GM19240 (cell line): ENCODE measurements at regions not wholly inside any gene's neighbourhood (a gene's known extent, or its start where the extent isn't known, plus 50 kb on each side); places are given as distances from the start of the nearest gene placed in this dataset.
"Not testable (repeated sequence)": the region's sequence is repeated elsewhere in the genome, so short reads cannot be mapped to it uniquely, and the experiment has no call there.

ENCODE experiments used
- DNase-seq: peaks from one replicate; pipeline ENCODE4 v3.0.0; 2011; ENCODE audit warnings: low spot score; ENCODE audit not compliant: insufficient read length

DNA sequence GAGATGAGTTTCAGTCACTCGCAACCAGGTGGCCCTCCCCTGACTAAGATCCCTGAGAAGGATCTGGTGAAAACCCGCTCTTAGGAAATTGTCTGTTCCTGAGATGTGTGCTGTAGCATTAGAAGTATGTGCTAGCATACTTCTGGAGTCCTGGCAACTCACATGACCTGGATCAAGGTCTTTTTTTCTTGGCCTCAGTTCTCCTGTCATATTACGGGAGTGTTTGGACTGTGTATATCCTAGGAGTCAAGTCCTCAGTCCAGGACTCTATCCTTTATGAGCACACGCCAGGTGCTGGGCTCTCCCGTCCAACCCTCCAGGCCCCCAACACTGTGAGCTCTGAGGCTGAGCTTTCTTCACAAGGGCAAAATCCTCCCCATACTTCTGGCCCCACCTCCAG, 156.4 kb downstream of the UQCRFS1 start:
- no peak for DNase-seq

GRCh38 chr19:29054886-29055675, 157.9 kb downstream of the UQCRFS1 start:
- no peak for DNase-seq

DNA sequence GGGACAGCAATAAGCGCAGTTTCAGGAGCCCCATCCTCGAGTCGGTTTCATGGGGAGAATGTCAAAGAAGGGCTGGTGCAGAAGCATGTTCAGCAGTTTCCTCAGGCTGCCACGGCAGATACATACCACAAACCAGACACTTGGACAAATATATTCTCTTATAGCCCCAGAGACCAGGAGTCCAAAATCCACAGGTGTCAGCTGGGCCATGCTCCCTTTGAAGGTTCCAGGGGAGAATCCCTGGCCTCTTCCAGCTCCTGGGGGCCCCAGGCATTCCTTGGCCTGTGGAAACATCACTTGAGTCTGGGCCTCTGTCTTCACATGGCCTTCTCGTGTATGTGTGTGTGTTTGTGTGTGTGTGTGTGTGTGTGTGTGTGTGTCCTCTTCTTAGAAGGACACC, 164.1 kb downstream of the UQCRFS1 start:
- DNase-seq: no peak

- no peak for DNase-seq
Measured at GRCh38 chr19:29045679-29046254, 167.2 kb downstream of the UQCRFS1 start.

DNA sequence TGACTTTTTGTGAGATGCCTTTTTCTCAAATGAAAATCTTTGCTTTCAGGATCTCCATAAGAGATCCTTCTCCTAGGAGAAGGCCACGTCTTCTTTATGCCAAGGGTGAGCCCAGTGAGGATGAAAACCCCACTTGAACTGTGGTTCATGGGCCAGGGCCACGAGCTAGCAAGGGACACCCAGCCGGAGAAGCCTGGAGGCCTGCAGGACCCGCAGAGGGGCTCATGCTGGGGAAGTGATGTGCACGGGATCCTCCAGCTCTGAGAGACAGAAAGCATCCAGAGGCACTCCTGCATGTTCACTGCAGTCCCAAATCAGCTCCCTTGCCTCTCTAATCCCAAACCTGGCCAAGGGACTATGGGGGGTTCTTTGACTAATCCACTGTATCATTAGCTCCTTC, 168.9 kb downstream of the UQCRFS1 start:
- DNase-seq: no peak

- no peak for DNase-seq
Measured at GRCh38 chr19:29042450-29042849, 170.5 kb downstream of the UQCRFS1 start.

DNA sequence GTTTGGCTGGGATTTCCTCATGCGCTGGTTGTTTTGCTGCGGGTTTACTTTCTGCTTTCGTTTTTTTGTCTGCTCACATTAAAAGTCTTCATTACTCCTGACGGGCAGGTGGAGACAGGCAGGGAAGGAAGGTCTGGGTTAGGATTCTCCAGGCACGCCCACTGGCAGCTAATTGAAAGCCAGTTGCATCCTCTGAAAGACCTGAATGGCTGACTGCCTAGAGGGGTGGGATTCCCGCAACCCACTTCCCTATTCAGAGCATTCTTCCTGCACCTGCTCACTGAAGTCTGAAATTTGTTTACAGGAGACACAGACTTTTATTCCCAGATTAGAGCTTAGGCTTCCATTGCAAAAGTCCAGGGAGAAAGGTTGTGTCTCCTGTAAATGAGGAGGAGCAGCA, 172.0 kb downstream of the UQCRFS1 start:
- no peak for DNase-seq

DNA sequence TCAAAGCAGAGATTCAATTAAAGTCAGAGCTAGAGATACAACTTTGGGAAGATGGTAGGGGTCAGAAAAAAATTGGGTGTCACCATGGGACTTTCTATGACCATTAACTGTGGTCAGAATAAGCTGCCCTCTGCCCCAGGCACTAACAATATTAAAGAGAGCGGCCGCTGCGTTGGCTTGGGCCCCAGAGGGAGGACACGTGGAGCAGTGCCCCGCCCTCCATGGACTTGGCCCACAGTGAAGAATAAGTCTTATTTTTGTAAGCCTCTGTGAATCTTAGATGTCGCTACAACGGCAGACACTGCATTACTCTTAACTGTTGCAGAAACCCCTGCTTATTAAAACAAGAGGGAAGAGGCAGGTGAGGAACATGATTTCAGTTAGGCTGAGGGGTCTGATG, 172.7 kb downstream of the UQCRFS1 start:
- no peak for DNase-seq

- DNase-seq: not testable (repeated sequence)
Measured at GRCh38 chr19:29039036-29039435, 173.9 kb downstream of the UQCRFS1 start.

DNA sequence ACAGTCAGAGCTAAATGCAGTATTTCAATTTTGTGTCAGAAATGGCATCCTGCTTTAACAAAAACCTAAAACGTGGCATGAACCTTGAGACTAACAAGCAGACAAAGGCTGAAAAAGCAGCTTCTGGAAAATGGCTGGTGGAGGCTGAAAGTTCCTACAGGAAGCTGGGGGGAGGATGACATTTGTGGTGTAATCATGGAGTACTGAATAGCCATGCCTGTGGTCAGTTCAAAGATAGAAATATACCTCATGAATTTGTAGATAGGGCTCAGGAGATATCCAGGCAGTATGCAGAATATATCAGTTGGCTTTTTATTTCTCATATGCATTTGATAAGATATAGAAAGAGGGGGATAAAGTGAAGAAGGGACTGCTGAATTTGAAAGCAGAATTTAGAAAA, 181.7 kb downstream of the UQCRFS1 start:
- no peak for DNase-seq

DNA sequence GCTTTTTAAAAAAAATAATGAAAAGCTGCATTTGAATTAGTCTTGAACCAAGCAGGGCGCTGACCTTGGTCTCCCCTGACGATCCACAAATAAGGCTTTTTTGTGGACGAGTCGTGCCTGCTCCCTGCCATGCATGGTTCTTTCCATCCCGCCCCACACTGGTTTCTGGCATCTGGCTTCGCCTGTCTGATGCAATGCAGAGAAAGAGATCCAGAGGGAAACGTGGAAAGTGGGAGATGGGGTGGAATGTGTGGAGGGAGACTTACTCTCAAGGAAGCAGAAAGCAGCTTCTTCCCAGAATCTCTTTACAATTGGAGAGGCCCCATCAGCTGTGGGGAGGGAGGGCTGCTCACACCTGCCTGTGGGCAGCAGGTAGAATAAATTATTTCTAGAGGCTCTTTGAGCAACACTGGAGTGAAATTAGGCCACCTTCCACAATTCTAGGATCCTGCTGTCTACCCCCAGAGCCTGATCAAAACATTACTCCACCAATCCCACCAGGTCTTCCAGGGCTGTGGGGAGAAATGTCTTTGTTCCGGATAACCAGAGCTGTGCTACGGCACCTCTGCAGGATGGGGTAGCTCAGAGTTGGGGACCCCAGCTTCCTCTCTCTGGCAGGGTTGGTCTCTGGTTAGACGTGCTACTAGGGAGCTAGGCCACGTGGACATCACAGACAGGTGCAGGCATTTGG, 183.5 kb downstream of the UQCRFS1 start:
- no peak for DNase-seq

DNA sequence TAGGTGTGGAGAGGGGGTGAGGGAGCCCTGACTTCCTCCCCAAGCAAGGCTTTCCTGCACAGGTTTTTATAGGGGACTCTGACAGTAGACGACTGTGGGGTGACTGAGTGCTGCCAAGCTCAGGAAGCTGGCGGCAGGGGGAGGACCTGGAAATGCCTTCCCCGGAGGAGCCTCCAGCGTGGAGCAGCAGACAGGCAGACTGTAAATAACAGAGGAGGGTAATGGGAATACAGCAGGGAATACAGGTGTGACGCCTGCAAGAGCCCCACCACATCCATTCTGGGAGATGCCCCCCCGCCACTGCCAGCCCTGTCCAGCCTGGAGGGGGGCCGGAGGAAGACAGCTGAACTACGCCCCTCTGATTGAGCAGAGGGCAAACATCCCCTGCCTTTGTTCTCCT, 190.4 kb downstream of the UQCRFS1 start:
- DNase-seq: no peak

GRCh38 chr19:29022165-29022564, 190.8 kb downstream of the UQCRFS1 start:
- DNase-seq: no peak

GRCh38 chr19:29021232-29021916, 191.6 kb downstream of the UQCRFS1 start:
- DNase-seq: no peak

GRCh38 chr19:29019403-29019802, 193.5 kb downstream of the UQCRFS1 start:
- DNase-seq: no peak

DNA sequence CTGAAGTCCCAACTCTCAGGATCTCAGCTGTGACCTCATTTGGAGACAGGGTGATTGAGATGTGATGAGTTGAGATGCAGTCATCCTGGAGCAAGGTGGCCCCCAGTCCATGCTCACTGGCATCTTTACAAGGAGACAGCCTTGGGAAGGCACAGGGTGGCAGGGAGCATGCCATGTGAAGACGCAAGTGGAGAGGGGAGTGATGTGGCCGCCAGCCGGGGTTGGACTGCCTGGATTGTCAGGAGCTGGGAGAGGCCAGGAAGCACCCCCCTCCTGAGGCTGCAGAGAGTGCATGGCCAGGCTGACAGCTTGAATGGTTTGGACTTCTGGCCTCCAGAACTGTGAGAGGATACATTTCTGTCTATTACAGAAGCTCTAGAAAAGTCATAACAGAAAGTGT, 194.4 kb downstream of the UQCRFS1 start:
- no peak for DNase-seq

DNA sequence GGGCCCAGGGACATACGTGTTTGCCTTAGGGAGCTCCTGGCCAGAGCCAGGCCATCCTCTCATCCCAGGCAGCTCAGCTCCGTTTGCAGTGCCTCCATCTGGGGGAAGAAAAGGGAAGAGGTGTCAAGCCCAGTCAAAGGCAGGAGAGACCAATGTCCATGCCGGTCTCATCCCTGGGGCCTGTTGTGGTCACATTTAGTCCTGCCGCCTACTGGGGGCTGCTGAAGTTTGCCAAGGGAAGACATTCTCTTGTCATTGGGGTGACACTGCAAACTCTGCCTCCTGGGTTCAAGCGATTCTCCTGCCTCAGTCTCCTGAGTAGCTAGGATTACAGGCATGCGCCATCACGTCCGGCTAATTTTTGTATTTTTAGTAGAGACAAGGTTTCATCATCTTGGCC, 195.2 kb downstream of the UQCRFS1 start:
- no peak for DNase-seq

GRCh38 chr19:29016926-29017760, 195.8 kb downstream of the UQCRFS1 start:
- DNase-seq: no peak

DNA sequence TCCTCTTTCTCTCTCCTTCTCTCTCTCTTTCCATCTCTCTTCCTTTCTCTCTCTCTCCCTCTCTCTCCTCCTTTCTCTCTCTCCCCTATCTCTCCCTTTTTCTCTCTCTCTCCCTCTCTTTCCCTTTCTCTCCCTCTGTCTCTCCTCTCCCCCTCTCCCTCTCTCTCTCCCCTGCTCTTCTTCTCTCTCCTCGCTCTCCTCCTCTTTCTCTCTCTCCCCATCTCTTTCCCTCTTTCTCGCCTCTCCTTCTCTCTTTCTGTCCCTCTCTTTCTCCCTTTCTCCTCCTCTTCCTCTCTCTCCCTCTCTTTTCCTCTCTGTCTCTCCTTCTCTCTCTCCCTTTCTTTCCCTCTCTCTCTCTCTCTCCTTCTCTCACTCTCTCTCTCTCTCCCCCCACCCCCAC, 196.6 kb downstream of the UQCRFS1 start:
- no peak for DNase-seq

GRCh38 chr19:29015569-29015968, 197.4 kb downstream of the UQCRFS1 start:
- no peak for DNase-seq

GRCh38 chr19:29014857-29015436, 198.0 kb downstream of the UQCRFS1 start:
- DNase-seq: no peak
